GM12872 (cell line): ENCODE measurements at regions not wholly inside any gene's neighbourhood (a gene's known extent, or its start where the extent isn't known, plus 50 kb on each side); places are given as distances from the start of the nearest gene placed in this dataset.
A peak's percentile ranks its signal among the peaks of the same experiment; 100 is the strongest.

Source experiments
- TF ChIP-seq, protein P1 (sequence below): IDR thresholded peaks from 3 replicates; pipeline ENCODE4 v1.5.1; 2011; ENCODE audit warnings: low read depth, mild to moderate bottlenecking, low read length, moderate library complexity; ENCODE audit not compliant: insufficient read depth

DNA sequence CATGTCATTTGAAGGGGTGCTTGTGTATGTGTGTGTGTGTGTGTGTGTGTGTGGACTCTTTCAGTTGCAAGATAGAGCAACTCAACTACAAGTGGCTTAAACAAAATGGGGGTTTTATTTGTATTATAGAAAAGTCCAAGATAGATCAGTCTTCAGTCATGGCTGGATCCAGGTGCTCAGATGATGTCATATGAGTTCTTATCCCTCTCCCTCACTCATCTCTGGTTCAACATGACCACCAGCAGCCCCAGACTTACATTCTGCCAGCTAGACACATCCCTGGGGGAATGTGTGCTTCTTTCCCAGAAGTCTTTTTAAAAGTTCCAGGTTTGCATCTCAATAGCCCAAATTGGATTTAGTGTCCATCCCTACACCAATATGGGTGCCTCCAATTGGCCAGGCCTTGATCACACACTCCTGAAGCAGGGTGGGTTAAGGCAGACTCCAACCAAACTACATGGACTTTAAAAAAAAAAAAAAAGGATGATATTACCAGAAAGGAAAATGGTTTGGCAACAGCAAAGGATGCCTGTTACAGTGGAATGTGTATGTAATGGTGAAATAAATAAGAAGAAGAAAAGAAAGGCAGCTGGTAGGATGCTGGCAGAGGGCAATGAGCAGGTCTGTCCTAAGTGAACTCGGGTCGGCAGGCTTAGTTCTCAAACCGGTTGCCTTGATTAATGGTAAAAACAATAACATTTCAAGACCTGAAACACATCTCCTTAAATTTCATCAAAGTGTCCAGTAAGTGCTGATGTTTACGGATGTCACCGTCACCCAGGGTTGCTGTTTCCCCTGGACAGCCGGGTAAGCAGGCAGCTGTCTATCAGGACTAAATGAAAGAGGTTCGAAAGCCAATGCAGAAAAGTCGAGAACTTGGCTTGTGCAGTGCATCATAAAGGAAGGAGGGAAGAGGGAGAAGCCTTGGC, 107.7 kb downstream of the SMIM20 start:
- TF ChIP-seq, protein P1, sequence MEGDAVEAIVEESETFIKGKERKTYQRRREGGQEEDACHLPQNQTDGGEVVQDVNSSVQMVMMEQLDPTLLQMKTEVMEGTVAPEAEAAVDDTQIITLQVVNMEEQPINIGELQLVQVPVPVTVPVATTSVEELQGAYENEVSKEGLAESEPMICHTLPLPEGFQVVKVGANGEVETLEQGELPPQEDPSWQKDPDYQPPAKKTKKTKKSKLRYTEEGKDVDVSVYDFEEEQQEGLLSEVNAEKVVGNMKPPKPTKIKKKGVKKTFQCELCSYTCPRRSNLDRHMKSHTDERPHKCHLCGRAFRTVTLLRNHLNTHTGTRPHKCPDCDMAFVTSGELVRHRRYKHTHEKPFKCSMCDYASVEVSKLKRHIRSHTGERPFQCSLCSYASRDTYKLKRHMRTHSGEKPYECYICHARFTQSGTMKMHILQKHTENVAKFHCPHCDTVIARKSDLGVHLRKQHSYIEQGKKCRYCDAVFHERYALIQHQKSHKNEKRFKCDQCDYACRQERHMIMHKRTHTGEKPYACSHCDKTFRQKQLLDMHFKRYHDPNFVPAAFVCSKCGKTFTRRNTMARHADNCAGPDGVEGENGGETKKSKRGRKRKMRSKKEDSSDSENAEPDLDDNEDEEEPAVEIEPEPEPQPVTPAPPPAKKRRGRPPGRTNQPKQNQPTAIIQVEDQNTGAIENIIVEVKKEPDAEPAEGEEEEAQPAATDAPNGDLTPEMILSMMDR: no peak

DNA sequence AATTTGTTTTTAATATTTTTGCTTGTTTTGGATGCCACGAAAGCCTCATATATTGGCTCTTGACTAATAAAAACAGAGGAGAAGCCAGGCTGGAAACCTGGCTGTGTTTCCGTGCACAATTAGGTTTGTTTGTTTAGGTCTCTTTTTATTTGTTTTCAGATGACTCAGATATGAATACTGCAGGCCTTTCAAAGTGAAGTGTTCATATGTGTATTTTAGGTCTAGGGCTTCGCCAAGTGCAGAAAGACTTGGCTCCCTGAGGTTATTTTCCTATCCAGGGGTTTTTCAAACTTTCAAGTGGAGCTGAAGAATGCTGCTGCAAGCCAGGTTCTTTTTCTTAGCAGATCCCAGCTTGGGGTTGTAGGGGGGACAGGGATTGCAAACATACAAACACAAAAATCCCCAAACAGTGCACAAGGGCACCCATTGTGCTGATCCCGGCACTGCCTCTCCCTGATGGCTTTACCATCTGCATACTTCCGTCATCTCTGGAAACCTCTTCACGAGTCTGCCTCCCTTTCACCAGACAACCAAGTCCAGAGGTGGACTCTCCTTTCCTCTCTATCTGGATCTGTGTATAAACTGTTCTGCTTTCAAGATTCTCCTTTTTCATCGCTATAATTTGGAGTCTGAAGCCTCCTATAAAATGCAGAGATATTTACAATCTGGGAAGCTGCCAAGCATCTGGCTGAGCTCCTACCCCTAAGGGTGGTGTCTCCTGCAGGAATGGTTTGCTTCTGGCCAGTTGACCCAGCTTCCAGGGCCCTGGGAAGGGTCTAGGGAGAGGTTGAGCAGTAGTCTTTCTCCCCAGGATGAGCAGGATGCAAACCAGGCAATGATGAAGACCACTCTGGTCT, 108.6 kb downstream of the SMIM20 start:
- TF ChIP-seq, protein P1: no peak

DNA sequence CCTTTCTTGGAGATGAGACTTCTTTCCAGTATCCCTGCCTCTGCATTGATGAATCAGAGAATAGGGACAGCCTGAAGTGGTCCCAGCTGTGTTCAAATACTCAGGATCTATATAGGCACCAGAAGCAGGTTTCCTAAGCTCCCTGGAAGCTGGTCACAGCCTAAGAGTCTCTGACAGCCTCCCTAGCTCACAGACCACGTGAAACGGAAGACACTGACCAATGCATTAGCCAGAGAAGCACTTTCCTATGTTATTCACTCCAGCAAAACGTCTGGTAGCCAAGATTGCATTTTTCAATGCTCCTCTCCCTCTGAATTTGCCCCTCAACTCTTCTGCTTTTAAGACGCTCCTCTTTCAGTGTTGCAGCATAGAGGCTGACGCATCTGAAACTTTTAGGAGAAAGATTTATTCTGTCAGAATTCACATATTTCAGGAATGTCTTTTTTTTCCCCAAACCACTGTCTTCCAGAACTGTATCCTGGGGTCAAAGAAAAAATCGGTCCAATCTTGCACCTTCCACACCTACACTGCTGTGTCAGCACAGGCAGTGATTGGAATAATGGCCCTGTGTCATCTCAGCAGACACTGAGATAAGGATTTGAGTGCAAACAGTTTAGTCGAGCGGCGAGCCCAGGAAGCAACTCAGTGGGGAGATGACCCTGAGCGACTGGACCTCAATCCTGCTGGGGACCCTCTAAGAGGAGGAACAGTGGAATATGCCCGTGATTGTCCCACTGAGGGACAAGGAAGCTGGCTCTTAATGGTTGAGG, 109.4 kb downstream of the SMIM20 start:
- TF ChIP-seq, protein P1: no peak

DNA sequence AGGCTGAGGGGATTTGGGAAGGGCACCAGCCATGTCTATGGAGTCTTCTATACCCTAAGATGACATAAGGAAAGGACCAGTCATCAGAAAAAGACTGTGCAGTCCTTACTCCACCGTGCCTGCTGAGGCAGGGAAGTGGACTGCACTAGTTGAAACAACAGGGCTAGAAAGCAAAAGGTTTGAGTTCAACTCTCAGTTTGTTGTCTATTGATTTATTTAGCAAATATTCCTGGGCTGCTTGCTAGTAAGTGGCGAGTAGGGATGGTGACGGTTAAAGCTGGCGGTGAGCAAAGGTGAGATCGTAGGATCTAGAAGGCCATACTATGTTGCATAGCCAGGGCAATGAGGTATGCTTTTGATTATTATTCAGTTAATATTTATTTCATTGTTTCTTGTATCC, 110.1 kb downstream of the SMIM20 start:
- TF ChIP-seq, protein P1: no peak

DNA sequence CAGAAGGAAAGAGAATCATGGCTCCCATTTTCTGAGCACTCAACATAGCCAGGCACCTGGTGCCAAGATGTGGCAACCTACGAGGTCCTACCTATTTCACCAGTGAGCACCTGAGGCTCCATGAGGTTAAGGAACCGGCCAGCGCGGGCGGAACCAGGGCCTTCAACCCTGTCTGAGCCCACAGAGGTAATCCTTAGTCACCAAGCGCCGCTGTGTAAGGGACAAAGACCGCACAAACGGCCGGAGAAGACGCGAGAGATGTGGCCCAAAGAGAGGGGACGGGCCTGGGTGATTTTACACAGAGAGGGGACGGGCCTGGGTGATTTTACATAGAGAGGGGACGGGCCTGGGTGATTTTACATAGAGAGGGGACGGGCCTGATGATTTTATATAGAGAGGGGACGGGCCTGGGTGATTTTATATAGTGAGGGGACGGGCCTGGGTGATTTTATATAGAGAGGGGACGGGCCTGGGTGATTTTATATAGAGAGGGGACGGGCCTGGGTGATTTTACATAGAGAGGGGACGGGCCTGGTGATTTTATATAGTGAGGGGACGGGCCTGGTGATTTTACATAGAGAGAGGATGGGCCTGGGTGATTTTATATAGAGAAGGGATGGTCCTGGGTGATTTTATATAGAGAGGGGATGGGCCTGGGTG, 114.2 kb downstream of the SMIM20 start:
- TF ChIP-seq, protein P1: no peak

DNA sequence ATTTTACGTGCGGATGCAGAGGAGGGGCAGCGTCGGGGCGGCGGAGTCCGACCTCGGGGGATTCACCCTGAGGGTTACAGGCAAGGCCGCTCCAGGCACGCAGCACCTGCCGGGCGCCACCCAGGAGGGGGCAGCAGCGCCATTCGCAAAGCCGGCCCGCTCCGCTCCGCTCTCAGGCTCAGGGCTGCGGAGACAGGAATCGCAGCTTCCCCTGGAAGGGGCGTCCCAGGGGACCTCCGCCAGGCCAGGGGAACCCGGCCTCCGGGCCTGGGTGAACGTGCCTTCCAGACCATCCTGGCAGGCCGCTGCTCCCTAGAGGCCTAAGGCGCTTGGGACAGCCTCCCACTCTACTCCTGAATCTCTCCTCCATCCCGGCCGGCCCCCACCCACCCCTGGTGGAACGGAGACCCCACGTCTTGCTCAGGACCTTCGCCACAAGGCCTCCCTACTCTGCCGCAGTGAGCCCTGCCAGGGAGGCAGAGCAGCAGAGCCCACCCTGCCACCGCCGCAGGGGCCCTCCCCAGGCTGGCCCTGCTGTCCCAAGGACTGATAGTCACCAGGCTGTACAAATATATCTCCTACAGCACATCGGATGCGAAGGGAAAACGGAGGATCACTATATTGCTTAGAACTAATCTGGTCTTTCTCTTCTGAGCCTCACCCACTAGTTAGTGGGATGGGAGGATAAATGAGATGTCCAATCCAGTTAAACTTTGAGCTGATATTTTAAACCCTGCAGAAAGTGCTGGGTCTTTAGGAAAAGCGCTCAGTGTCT, 115.0 kb downstream of the SMIM20 start:
- TF ChIP-seq, protein P1: peak; percentile 87
